ENCODE measurements at regions not wholly inside any gene's neighbourhood (a gene's known extent, or its start where the extent isn't known, plus 50 kb on each side); places are given as distances from the start of the nearest gene placed in this dataset.
"Not testable (repeated sequence)": the region's sequence is repeated elsewhere in the genome, so short reads cannot be mapped to it uniquely, and the experiment has no call there.

DNA sequence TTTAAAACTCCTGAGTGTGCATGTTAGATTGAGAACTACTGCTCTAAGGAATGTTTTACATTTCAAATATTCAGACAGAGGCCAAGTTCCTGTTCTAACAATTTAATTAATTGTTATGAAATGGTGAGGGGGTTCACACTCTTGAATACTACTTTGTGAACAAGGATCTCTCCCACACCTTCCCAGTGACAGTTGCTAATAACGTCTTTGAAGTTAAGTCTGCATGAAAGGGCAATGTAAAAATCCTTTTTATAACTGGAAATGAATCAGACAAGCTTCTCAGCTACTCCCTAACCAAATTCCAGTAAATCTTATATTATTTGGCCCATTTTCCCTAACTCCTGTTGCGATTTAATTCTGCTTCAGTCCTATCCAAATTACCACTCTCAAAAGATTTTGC is 828.5 kb upstream of the ADAMTS5 start:
- no peak for DNase-seq

DNA sequence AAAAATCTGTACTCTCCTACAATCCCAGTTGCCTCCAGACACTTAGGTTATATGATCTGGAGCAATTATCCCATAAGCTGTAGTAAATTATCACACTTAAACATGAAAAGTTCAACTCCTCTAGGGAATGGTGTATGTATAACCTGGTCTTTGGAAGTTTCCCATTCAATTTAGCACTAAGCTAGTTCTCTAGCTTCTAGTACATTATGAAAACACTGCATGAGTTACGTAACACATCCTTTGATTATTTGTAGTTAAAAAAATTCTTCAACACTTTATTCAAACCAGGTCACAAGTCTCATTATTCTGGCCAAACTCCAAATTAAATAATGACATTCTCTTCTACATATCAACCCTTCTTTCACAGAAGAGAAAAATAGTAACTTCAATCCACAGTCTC is 827.0 kb upstream of the ADAMTS5 start:
- DNase-seq: no peak

- no peak for DNase-seq
Measured at GRCh38 chr21:27787046-27787445, 820.2 kb upstream of the ADAMTS5 start.

- no peak for DNase-seq
Measured at GRCh38 chr21:27779606-27780005, 812.7 kb upstream of the ADAMTS5 start.

- no peak for DNase-seq
Measured at GRCh38 chr21:27776925-27777553, 810.2 kb upstream of the ADAMTS5 start.

GRCh38 chr21:27772816-27773215 is 805.9 kb upstream of the ADAMTS5 start:
- no peak for DNase-seq

- no peak for DNase-seq
Measured at GRCh38 chr21:27771938-27772483, 805.1 kb upstream of the ADAMTS5 start.

DNA sequence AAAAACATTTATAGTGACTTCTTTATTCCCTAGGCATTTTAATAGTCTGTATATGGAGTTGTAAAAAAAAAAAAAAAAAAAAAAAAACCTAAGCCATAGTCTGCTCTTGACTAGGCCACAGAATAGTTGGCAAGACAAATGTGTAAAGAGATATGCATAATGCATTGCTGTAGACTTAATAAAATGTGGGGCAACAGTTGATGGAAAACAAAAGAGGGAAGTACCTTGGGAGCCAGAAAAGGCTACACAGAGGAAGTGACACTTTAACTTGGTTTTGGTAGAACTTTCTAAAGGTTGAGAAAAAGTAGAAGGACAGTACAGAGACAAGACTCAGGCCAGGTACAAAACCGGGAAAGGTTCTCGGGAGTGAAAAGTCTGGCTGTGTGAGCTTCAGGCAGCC is 802.9 kb upstream of the ADAMTS5 start:
- no peak for DNase-seq

DNA sequence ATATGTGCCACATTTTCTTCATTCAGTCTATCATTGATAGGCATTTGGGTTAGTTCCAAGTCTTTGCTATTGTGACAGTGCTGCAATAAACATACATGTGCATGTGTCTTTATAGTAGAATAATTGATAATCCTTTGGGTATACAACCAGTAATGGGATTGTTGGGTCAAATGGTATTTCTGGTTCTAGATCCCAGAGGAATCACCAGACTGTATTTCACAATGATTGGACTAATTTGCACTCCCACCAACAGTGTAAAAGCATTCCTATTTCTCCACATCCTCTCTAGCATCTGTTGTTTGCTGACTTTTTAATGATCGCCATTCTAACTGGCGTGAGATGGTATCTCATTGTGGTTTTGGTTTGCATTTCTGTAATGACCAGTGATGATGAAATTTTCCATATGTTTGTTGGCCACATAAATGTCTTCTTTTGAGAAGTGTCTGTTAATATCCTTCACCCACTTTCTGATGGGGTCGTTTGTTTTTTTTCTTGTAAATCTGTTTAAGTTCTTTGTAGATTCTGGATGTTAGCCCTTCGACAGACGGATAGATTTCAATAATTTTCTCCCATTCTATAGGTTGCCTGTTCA is 801.3 kb upstream of the ADAMTS5 start:
- DNase-seq: not testable (repeated sequence)

GRCh38 chr21:27764056-27764455 is 797.2 kb upstream of the ADAMTS5 start:
- DNase-seq: no peak

GRCh38 chr21:27761623-27762022 is 794.7 kb upstream of the ADAMTS5 start:
- no peak for DNase-seq

DNA sequence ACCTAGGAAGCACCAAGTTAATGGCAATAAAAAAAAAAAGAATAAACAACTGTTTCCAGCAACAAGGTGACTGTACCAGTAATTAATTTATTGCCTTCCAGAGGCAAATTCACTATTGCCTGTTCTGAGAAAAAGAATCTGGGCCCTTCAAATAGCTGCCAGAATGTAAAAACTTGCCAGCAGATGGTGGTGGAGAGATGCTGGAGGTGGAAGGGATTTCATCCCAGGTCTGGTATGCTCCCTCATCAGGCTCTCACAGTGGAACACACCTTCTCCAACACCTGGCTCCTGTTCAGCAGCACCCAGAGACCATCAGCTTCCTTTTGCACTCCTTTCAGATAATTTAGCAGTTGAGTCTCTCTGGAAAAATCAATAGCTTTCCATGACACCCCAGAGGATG is 792.9 kb upstream of the ADAMTS5 start:
- no peak for DNase-seq

DNA sequence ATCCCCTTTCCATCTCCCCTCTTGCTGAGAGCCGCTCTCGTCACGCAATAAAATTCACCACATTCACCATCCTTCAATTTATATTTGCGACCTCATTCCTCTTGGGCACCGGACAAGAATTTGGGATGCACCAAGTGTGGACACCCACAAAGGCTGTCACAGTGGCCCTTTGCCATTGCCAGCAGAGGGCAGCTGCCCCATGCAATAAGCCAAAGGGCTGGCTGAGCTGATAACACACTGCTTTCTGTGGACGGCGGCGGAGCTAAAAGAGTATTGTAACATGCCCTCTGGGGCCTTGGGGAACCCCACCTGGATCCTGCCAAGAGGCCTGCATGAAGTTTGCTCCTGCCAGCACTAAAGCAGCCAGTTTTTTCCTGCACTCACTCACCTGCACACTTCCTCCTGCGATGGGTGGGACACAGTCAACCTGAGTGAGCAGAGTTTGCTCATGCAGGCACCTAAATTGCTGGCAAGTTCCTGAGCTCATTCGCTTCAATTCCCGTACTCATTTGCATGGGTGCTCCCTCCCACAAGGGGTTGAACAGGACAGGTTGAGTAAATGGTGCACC is 792.3 kb upstream of the ADAMTS5 start:
- no peak for DNase-seq

- no peak for DNase-seq
Measured at GRCh38 chr21:27756191-27756590, 789.3 kb upstream of the ADAMTS5 start.

DNA sequence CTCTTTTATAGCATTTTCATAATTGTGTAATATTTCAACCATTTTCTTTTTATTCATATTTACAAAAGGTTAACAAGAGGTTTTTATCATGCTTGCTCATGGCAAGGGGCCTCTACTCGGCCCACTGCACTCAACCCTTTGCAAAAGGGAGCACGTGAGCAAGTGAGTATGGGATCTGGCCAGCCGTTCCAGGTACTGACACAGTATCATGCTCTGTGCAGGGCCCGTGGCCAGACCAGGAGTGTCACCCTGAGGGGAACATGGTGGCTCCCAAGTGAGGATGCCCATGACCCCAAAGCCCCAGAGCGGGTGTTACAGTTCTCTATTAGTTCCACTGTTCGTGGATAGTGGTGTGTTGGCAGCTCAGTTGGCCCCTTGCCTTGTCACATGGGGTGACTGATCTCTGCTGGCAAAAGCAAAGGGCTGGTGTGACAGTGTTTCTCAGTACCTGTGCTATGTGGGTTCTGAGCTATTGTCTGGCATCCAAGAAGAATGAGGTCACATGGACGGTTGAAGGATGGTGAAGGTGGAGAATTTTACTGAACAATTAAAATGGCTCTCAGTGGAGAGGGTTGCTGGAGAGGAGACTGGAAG is 777.2 kb upstream of the ADAMTS5 start:
- DNase-seq: no peak

GRCh38 chr21:27741736-27742135 is 774.8 kb upstream of the ADAMTS5 start:
- no peak for DNase-seq

- DNase-seq: no peak
Measured at GRCh38 chr21:27740084-27740483, 773.2 kb upstream of the ADAMTS5 start.

DNA sequence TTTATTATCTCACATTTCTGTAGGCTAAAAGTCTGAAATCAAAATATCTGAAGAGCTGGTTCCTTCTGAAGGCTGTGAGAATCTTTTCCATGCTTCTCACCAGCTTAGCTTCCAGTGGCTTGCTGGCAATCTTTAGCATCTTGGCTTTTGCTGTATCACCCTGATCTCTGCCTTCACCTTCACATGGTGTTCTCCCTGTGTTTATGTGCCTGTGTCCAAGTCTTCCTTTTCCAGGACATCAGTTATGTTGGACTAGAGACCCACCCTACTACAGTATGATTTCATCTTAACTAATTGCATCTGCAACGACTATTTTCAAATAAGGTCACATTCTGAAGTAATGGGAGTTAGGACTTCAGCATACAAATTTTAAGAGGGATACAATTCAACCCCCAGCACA is 772.3 kb upstream of the ADAMTS5 start:
- no peak for DNase-seq

DNA sequence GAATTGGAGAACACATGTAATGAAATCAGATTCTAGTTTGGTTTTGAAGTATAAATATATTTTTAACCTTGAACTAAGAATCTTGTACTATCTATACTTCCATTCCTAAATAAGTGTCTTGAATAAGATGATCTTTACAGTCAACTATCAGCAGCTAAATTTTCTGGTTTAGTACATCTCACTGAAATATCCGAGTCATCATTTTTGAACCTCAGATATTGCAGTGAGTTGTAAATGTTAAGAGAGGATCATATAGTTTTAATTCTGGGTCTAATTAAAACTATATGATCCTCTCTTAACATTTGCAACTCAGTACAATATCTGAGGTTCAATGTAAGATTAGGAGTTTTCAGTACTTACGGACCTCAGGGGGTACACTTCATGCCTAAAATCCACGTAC is 768.8 kb upstream of the ADAMTS5 start:
- no peak for DNase-seq

DNA sequence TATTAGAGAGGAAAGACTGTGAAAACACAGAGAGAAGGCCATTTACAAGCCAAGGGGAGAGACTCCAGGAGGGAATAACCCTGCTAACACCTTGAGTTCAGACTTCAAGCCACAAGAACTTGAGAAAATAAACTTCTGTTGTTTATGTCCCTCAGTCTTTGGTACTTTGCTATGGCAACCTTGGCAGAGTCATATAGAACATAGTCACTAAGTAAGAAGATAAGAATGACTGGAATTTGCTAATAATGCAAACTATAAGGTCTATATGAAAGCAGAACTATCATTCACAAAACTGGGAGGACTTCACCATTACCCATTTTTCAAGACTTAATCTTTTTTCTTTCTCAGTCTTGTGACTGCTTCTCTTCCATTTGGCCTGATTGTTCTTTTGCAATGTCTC is 767.3 kb upstream of the ADAMTS5 start:
- DNase-seq: no peak

DNA sequence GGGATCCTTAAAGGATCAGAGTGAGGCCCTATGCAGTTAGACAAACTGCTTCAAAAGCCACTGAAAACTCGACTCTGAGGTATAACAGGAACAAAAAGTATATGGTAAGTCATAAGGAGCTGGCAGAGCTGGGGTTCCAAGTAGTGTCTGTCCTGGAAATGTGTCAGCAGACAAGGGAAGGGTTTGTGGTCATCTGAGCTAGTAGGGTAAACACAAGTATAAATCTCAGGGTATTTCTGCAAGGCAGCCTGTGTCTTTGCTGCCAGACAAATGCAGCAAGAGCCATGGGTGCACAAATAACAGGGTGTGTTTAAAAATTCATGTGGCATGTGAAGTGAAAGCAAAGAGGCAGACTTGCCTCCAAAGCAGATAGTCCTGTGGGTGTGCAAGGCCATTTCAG is 759.0 kb upstream of the ADAMTS5 start:
- DNase-seq: no peak

GRCh38 chr21:27722095-27722494 is 755.2 kb upstream of the ADAMTS5 start:
- DNase-seq: no peak

DNA sequence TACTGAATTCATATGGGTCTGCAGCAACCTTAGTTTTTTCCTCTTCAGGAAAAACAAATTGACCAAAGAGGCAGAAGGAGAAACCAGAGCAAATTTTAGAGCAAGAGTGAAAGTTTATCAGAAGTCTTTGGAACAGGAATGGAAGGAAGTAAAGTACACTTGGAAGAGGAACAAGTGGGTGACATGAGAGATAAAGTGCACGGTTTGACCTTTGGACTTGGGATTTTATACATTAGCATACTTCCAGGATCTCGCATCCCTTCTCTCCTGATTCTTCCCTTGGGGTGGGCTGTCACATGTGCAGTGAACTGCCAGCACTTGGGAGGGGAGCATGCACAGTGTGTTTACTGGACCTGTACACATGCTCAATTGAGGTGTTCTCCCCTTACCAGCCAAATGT is 754.8 kb upstream of the ADAMTS5 start:
- DNase-seq: no peak

- DNase-seq: no peak
Measured at GRCh38 chr21:27719226-27719625, 752.3 kb upstream of the ADAMTS5 start.
